K562 (cell line): ENCODE measurements at regions not wholly inside any gene's neighbourhood (a gene's known extent, or its start where the extent isn't known, plus 50 kb on each side); places are given as distances from the start of the nearest gene placed in this dataset.

Source experiments
- CBFB ChIP-seq: sonication (generic); formaldehyde crosslinking; IDR thresholded peaks from 2 replicates; pipeline ENCODE4 v1.4.0; 2020; ENCODE audit warnings: mild to moderate bottlenecking, missing genetic modification reagents
- CHD1 ChIP-seq: fragments of 200-600 bp; sonication (generic); IDR thresholded peaks from one replicate; pipeline ENCODE4 v1.6.1; 2012; ENCODE audit warnings: mild to moderate bottlenecking, moderate library complexity, low read length, inconsistent platforms
- EHMT2 ChIP-seq: fragments of 450-650 bp; IDR thresholded peaks from 2 replicates; pipeline ENCODE4 v1.6.1; 2018; ENCODE audit warnings: antibody characterized with exemption
- GABPA ChIP-seq: fragments of 200-800 bp; sonication (Bioruptor generic); conservative IDR thresholded peaks from 2 replicates; pipeline ENCODE4 v1.6.1; 2016; ENCODE audit warnings: low read depth, missing genetic modification characterization, missing compliant biosample characterization
- POLR2AphosphoS5 ChIP-seq: IDR thresholded peaks from 2 replicates; pipeline ENCODE4 v1.6.1; 2011; ENCODE audit warnings: mild to moderate bottlenecking, low read depth, low read length, moderate library complexity; ENCODE audit not compliant: control insufficient read depth, insufficient read depth
- SNIP1 ChIP-seq: fragments of 450-650 bp; IDR thresholded peaks from 2 replicates; pipeline ENCODE4 v1.7.1; 2017; ENCODE audit warnings: low read depth, mild to moderate bottlenecking
- TGIF2 ChIP-seq: sonication (generic); formaldehyde crosslinking; IDR thresholded peaks from 2 replicates; pipeline ENCODE4 v1.8.1; 2022; ENCODE audit warnings: mild to moderate bottlenecking, missing genetic modification reagents, moderate library complexity
- ZBTB7A ChIP-seq: IDR thresholded peaks from 2 replicates; pipeline ENCODE4 v1.6.1; 2011; ENCODE audit warnings: low read depth, mild to moderate bottlenecking, low read length, moderate library complexity, borderline replicate concordance; ENCODE audit not compliant: control insufficient read depth

GRCh38 chr7:156027821-156028220 lies 215.6 kb upstream of the SHH start:
- TF ChIP-seq SNIP1 (no peak), EHMT2 (no peak), CBFB (no peak), POLR2AphosphoS5 (no peak), ZBTB7A (no peak), GABPA (tag) (no peak), CHD1 (no peak), TGIF2 (CRISPR knock-in tag) (no peak)
